ENCODE measurements at regions not wholly inside any gene's neighbourhood (a gene's known extent, or its start where the extent isn't known, plus 50 kb on each side); places are given as distances from the start of the nearest gene placed in this dataset.
A peak's percentile ranks its signal among the peaks of the same experiment; 100 is the strongest.

DNA sequence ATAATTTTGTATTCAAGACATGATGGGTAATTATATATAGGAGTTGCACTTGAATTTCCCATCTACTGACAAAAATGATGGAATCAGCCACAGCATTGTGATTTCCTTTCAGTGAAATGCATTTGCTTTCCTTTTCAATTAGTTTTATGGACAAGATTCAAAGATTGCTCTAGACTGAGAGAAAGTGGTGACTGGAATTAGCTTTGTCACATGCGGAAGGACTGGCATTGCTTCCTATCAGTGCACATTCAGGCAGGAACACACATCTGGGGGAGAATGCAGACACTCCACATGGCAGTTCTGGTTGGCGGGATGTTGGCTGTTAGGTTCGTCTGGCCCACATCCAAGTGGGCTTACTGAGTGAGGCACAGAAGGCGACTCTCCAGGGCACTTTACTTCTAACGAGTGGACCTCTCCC lies 399.3 kb upstream of the RGMA start:
- Histone ChIP-seq H3K9me3 (no peaks in the 10 kb centered on the region), H3K27ac (no peak overlapping the region), H3K36me3 (no peaks in the 10 kb centered on the region), H3K4me1 (no peaks in the 10 kb centered on the region), H3K27me3 (no peaks in the 10 kb centered on the region), H3K4me3 (no peak overlapping the region)
- DNase-seq, result no peak
- TF ChIP-seq, protein P1, sequence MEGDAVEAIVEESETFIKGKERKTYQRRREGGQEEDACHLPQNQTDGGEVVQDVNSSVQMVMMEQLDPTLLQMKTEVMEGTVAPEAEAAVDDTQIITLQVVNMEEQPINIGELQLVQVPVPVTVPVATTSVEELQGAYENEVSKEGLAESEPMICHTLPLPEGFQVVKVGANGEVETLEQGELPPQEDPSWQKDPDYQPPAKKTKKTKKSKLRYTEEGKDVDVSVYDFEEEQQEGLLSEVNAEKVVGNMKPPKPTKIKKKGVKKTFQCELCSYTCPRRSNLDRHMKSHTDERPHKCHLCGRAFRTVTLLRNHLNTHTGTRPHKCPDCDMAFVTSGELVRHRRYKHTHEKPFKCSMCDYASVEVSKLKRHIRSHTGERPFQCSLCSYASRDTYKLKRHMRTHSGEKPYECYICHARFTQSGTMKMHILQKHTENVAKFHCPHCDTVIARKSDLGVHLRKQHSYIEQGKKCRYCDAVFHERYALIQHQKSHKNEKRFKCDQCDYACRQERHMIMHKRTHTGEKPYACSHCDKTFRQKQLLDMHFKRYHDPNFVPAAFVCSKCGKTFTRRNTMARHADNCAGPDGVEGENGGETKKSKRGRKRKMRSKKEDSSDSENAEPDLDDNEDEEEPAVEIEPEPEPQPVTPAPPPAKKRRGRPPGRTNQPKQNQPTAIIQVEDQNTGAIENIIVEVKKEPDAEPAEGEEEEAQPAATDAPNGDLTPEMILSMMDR (IDR thresholded peaks at IDR 0.05), result no peak
- no peak for TF ChIP-seq POLR2A (IDR thresholded peaks at IDR 0.05)
- intact Hi-C loops (cut with DNase I; ENCODE audit: low total_unique reads), result no loop called here

DNA sequence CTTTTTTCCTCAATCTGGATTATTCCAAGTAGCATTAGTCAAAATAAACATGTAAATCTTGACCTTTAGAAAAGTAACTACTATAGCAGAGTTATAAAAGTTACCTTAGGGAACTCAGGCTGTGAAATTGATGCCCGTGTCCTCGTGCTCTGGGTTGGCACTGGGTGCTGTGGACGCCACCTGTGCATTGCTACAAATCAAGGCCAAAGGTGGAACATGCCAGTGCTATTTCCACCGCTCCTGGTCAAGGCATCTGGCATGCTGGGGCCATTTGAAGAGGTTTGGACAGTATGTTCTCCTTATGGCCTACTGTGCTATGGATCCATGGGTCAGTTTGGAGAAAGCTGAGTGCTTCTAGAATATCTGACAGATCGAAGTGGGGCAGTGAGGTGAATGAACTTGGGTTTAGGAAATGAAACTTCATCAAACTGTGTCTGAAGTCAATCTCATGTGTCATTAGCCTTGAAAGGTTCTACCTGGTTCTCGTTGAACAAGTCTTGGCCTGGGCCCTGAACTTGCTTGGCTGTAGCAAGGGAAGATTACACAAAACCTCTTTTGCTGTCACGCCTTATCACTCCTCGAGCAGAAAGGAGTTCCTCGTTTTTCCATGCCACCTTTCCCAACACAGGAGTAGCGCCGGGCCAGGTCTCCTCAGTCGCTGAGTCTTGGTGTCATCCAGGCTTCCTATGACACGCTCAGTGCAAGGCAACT lies 397.6 kb upstream of the RGMA start:
- Histone ChIP-seq H3K4me3 (no peak overlapping the region), H3K36me3 (no peaks in the 10 kb centered on the region), H3K27me3 (no peaks in the 10 kb centered on the region), H3K9me3 (no peaks in the 10 kb centered on the region), H3K27ac (peak overlapping the region; percentile 62 to 69), H3K4me1 (no peaks in the 10 kb centered on the region)
- intact Hi-C loops (cut with DNase I; ENCODE audit: low total_unique reads), result no loop called here
- TF ChIP-seq, protein P1 (IDR thresholded peaks at IDR 0.05), result no peak
- TF ChIP-seq POLR2A (IDR thresholded peaks at IDR 0.05), result no peak
- no peak for DNase-seq

DNA sequence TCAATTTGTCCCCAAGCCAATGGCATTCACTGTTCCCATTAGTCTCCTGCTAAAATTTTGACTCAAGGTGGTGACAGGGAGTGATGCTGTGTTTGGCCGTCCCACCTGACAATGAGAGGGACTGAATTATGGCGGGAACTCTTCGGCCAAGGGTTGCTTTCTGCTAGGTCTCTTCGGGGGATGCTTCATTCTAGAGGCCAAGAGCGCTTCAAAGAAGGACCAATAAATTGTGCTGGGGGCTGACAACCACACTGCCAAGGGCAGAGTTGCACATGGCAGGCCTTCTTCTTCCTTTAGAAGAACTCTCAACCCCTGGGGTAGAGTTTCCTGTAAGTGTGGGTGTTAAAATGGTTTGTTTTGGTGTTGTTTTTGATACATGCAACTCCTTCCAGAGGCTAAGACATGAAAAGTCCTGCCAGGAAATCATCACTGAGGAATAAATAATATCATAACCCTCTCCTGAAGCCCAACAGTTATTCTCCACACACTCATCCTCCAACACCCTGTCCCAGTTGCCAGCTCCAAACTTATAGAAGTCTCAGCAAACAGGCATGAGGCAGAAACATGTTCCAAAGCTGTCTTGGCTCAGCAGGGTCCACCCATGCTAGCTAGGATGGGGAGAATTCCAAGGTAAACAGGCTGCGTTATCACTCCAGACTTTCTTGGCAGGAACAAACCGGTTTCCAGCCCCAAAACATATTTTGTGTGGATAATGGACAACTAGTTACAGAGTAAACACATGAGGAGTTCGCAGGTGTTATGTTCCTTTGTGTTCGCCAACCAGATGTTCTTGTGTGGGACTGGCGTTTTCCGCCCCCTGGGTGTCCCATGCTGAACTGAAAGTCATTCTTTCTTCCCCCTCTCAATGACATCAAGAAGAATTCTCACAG lies 396.7 kb upstream of the RGMA start:
- TF ChIP-seq POLR2A (IDR thresholded peaks at IDR 0.05), result no peak
- TF ChIP-seq, protein P1 (IDR thresholded peaks at IDR 0.05), result peak in 1 of 4 experiments; percentile 6
- Histone ChIP-seq H3K4me1 (no peaks in the 10 kb centered on the region), H3K36me3 (no peaks in the 10 kb centered on the region), H3K27me3 (no peaks in the 10 kb centered on the region), H3K9me3 (no peaks in the 10 kb centered on the region), H3K27ac (peak overlapping the region; percentile 62 to 69), H3K4me3 (no peak overlapping the region)
- intact Hi-C loops (cut with DNase I; ENCODE audit: low total_unique reads), result no loop called here
- DNase-seq, result peak; percentile 65 to 66

DNA sequence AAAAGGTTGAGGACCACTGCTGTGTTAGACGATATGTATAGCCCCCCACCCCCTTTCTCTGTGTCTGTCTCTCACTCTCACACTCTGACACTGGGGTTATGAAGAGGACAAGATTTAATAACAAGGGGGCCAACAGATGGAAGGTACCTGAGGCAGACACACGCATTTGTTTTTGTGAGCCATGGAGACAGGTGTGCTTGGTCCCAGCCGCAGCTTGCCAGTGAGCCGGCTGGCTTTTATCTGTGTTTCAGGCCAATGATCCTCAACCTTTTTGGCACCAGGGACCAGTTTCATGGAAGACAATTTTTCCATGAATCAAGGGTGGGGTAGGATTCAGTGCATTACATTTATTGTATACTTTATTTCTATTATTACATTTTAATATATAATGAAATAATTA lies 394.9 kb upstream of the RGMA start:
- Histone ChIP-seq H3K4me3 (no peak overlapping the region), H3K36me3 (no peaks in the 10 kb centered on the region), H3K9me3 (no peaks in the 10 kb centered on the region), H3K27ac (no peak overlapping the region), H3K4me1 (no peaks in the 10 kb centered on the region), H3K27me3 (no peaks in the 10 kb centered on the region)
- TF ChIP-seq, protein P1 (IDR thresholded peaks at IDR 0.05), result no peak
- no peak for TF ChIP-seq POLR2A (IDR thresholded peaks at IDR 0.05)
- intact Hi-C loops (cut with DNase I; ENCODE audit: low total_unique reads), result no loop called here
- no peak for DNase-seq

DNA sequence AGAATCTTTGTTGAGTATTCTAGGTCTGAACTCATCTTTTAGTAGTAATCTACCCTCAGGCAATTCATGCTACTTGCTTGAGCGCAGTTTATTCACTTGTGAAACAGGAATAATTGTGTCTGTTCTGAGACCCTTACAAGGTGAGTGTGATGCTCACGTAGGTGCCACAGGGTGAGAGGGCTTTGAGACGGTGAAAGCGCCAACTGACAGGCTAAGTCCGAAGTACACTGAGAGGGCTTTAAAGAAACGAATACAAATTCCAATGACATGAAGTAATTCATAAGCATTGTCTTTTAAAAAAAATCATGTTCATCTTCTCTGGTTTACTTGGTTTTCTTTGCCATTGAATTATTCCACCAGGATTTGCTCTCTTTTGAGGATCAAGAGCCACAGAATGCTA lies 393.7 kb upstream of the RGMA start:
- H3K4me3 ChIP-seq, result no peak overlapping the region
- no peak for TF ChIP-seq POLR2A (IDR thresholded peaks at IDR 0.05)
- H3K27ac ChIP-seq, result no peak overlapping the region
- intact Hi-C loops (cut with DNase I; ENCODE audit: low total_unique reads), result no loop called here
- H3K9me3 ChIP-seq, result no peaks in the 10 kb centered on the region
- no peaks in the 10 kb centered on the region for H3K27me3 ChIP-seq
- no peak for DNase-seq
- no peaks in the 10 kb centered on the region for H3K4me1 ChIP-seq
- no peaks in the 10 kb centered on the region for H3K36me3 ChIP-seq

Data from uterus (tissue), 3 donors.